GM23248 (cell line): ENCODE measurements at regions not wholly inside any gene's neighbourhood (a gene's known extent, or its start where the extent isn't known, plus 50 kb on each side); places are given as distances from the start of the nearest gene placed in this dataset.

Source experiments
- EZH2 ChIP-seq: fragments of 200-600 bp; sonication (generic); IDR thresholded peaks from 2 replicates; pipeline ENCODE4 v1.6.1; 2018; ENCODE audit warnings: antibody characterized with exemption, mild to moderate bottlenecking; ENCODE audit not compliant: insufficient read depth, poor library complexity, severe bottlenecking
- EZH2phosphoT487 ChIP-seq: fragments of 200-600 bp; sonication (generic); IDR thresholded peaks from 2 replicates; pipeline ENCODE4 v1.6.1; 2018; ENCODE audit warnings: antibody characterized with exemption, moderate library complexity, mild to moderate bottlenecking, low read depth; ENCODE audit not compliant: insufficient read depth

- TF ChIP-seq EZH2phosphoT487, result no peak
- TF ChIP-seq EZH2, result no peak
These were observed 366.9 kb downstream of the KIF4B start for GRCh38 chr5:155380480-155380879.
